ENCODE measurements at regions not wholly inside any gene's neighbourhood (a gene's known extent, or its start where the extent isn't known, plus 50 kb on each side); places are given as distances from the start of the nearest gene placed in this dataset.
"Not testable (repeated sequence)": the region's sequence is repeated elsewhere in the genome, so short reads cannot be mapped to it uniquely, and the experiment has no call there.

DNA sequence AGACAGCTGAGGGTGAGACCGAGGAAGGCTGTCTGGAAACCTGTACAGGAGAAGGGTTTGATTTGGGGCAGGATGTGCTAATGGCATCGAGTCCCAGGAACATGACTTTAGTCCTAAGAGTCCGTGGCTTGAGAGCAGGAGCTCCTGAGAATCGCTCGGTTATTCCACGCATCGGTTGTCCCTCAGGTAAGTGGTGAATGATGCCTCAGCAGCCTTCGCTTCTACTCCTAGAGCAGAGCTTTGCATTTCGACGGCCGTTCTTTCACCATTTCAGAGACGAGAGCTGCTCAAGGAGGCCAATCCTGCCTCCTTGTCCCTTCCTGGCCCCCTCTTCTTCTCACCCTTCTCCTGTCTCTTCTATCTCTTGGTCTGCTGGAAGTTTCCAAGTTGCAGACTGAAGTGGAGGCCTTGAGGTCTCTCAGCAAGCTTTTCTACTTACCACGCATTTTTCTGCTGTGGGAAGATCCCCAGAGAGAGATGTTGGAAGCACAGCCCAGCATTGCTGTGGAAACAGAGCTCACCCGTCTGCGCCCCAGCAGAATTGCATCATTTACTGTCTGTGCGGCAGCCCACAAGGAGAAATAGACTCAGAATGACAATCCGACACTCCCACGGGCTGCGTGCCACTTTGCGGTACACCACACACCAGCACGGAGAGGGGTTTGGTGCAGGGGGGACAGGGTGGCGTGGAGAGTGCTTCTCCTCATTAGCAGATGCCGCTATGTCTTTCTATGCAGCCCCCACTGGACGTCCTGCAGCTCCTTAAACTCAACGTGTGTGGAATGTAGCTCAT, 270.7 kb upstream of the C1orf174 start:
- DNase-seq (ENCODE audit: low spot score), result peak; percentile 77

- peak; percentile 82 for DNase-seq (ENCODE audit: low spot score)
These were observed 271.7 kb upstream of the C1orf174 start for GRCh38 chr1:4171480-4172450.

- DNase-seq (ENCODE audit: low spot score), result peak; percentile 83
These were observed 272.9 kb upstream of the C1orf174 start for GRCh38 chr1:4172644-4173599.

DNA sequence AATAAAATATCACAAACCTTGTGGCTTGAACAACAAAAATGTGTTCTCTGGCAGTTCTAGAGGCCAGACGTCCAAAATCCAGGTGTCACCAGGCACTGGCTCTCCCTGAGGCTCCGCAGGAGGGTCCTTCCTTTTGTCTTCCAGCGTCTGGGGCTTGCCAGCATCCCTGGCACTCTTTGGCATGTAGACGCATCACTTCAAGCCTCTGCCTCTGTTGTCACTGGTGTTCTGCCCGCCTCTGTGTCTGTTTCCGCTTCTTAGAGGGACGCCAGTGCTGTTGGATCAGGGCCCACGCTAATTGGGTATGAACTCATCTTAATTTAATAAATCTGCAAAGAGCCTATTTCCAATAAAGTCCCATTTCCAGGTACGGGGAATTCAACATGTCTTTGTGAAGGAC, 273.7 kb upstream of the C1orf174 start:
- peak; percentile 18 for DNase-seq (ENCODE audit: low spot score)

GRCh38 chr1:4174291-4175200, 274.5 kb upstream of the C1orf174 start:
- peak; percentile 87 for DNase-seq (ENCODE audit: low spot score)

DNA sequence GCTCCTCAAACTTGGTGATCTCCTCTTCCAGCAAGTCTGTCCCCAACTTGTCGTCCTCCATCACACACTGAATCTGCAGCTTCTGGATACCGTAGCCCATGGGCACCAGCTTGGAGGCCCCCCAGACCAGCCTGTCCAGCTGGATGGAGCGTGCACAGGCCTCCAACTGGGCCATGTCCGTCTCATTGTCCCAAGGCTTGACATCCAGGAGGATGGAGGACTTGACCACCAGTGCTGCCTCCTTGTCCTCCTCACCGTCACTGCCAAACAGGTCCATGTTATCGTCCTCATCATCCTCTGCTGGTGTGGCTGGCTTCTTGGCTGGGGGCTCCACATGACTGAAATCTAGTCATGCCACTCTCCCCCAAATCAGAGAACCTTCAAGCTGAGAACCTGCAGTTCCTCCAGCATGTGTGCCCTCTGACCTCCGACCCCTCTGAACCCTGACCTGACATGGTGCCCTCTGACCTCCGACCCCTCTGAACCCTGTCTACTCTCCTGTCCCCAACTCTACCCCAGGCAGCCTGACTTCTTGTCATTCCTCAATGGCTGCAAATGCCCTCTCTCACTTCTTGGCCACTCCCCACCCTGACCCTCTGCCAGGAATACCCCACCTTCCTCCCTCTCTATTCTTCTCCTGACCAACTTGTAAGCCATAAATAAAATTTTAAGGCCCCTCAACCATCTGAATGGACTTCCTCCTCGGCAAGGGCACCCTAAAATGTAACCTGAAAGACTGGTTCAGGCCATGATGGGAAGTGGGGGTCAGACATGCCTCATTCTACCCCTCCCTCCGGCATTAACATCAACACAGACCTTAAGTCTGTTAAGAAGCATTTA, 275.7 kb upstream of the C1orf174 start:
- DNase-seq (ENCODE audit: low spot score), result peak; percentile 76

DNA sequence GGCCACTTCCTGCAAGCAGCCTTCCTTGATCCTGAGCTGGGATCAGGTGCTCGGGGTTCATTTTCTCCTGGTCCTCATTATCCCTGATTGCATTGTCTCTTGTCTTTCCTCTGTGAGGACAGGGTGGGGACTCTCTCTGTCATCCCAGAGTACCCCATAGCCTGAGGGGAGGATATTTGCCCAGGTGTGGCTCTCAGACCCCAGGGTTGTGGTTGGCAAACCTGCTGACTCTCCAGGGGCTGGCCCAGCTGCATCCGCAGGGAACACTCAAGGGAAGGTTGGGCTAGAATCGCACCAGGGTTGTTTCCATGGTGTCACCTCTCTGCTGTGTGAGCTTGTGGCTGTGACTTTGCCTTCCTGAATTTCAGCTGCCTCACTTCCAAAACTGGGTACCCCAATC, 276.8 kb upstream of the C1orf174 start:
- peak; percentile 72 for DNase-seq (ENCODE audit: low spot score)

DNA sequence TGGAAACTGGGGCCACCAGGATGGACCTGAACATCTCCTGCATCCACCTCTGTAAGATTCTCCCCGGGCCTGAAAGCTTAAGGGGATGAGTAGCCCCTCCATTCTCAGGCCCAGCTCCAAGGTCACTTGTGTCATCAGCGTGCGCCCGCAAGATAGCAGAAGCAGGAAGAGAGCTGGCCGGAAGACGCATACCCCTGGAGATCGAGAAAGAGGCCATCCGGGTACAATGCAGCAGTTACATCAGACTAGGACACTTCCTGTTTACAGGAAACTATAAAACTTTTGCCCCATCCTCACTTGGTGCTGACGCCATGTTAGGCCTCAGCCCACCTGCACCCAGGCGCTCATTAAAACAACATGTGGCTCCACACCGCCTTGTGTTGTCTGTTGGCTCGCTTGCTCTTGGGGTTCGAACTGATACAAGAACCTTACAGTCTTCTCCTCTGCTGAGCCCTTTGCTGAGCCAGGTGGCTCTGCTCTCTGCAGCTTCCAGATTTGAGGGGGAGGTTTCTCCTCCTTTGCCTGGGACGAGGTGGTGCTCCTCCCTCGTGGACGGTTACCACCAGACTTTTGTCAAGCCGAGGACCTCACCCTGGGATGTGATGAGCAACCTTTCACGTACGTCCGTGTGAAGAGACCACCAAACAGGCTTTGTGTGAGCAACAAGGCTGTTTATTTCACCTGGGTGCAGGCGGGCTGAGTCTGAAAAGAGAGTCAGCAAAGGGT, 277.5 kb upstream of the C1orf174 start:
- DNase-seq (ENCODE audit: low spot score), result peak; percentile 55

DNA sequence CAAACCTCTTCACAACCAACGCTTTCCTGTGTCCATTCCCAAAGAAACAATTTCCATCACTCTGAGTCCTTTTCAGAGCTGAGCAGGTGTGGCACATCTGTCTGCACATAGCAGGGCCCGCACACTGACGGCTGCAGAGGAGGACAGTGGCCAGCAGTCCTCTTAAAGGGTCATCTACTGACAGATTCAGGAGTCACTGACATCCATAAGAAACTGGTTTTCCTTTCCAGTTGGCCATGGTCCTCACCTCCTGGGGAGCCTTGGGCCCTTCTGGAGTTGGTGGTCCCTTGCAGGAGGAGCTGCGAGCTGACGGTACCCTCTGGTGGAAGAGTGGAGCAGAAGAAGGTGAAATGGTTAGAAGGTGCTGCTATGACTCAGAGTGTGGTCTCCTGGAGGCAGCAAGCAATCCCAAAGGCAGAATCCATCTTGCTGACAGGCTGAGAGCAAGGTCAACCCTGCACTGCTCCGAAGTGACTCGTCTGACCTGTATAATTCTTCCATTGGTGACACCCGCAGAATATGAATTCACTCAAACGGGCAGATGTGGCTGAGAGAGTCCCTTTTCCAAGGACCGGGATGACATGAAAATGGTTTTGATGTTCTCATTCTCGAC, 278.5 kb upstream of the C1orf174 start:
- DNase-seq (ENCODE audit: low spot score), result no peak

GRCh38 chr1:4179914-4180735, 280.1 kb upstream of the C1orf174 start:
- peak; percentile 67 for DNase-seq (ENCODE audit: low spot score)

GRCh38 chr1:4186486-4186885, 286.4 kb upstream of the C1orf174 start:
- not testable (repeated sequence) for DNase-seq (ENCODE audit: low spot score)

DNA sequence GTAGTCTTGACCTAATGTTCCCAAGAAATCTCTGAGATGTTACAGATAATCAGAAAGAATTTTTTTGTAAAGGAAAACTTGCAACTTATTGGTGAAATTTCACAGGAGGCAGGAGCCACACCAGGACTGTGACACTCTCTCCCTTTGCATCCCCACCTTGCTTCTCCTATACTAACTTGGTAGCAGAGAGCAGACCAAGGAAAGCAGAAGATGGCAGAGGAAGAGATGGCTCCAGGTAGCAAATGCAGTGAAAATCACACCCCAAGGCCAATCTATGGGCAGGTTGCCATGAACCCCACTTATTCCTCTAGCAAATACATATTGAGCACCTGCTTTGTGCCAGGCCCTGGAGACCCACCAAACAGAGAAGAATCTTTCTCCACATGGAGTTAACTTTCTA, 303.4 kb upstream of the C1orf174 start:
- DNase-seq (ENCODE audit: low spot score), result no peak

DNA sequence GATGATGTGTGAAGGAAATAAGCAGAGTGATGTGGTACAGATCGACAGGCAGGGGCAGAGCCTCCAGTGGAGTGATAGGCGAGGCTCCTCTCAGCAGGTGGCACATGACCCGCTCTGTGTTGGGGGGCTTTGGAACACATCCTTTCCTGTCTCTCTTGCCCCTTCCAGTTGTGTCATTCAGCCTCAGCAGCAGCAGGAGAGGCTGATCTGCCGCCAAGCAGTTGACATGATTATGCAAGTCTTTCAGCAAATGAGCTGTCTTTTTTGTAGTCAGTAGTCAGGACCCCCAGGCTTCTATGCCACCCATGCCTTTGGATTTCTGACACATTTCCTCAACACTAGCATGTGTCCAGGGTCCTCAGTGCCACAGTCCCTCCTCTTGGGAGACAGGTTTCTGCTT, 307.1 kb upstream of the C1orf174 start:
- DNase-seq (ENCODE audit: low spot score), result no peak

DNA sequence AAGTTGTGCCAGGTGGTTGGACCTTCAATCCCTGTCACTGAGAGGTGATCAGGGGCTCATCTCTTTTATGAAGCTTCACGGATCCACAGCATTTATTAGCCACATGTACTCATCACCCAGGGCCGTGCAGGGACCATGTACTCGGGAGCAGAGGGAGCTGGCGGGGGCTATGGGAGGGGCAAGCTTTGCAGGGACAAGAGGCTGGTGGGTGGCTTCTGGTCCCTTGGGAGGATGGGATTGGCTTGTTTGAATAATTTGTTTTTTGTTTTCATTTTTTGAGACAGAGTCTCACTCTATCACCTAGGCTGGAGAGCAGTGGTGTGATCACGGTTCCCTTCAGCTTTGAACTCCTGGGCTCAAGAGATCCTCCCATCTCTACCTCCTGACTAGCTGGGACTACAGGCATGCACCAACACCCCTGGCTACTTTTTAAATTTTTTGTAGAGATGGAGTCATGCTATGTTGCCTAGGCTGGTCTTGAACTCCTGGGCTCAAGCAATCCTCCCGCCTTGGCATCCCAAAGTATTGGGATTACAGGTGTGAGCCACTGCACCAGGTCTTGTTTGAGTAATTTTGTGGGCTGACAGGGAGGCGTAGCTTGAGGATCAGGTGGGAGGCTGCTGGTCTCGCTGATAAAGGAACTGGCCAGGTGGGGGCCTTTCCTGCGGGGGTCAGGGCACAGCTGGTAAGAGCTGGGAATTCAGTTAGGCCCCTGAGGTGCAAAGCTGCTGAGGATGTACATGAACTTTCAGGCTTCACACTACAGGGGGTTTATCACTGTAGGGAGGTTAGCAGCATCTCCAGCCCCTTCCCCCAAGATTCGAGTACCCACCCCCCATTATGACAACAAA, 308.0 kb upstream of the C1orf174 start:
- DNase-seq (ENCODE audit: low spot score), result no peak

- peak; percentile 51 for DNase-seq (ENCODE audit: low spot score)
These were observed 310.0 kb upstream of the C1orf174 start for GRCh38 chr1:4210043-4210442.

DNA sequence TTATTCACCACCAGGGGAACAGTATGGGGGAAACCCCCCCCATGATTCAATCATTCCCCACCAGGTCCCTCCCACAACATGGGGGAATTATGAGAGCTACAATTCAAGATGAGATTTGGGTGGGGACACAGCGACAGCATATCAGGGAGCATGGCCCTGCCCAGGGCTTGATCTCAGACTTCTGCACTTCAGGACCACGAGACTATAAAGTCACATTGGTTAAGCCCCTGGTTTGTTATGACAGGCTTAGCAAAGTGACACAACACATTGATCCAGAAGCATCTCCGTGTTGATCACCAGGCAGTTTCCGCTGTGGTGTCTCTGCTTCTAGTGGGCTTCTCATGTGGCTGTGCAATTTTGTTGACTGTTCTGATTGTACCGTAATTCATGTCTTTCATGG, 312.7 kb upstream of the C1orf174 start:
- DNase-seq (ENCODE audit: low spot score), result peak; percentile 30

Data from mesenteric fat pad (tissue), 1 donor.